KMS-11 (cell line): ENCODE measurements at regions not wholly inside any gene's neighbourhood (a gene's known extent, or its start where the extent isn't known, plus 50 kb on each side); places are given as distances from the start of the nearest gene placed in this dataset.

ENCODE experiments used
- H2AFZ ChIP-seq: fragments of 200-600 bp; sonication (generic); 2 replicates; pipeline ENCODE4 v1.6.1; 2016; ENCODE audit warnings: antibody characterized with exemption, mixed run types, low read depth
- H3K27ac ChIP-seq: fragments of 200-600 bp; sonication (generic); 2 replicates; pipeline ENCODE4 v1.6.1; 2016; ENCODE audit warnings: mild to moderate bottlenecking, mixed run types
- H3K27me3 ChIP-seq: fragments of 200-600 bp; sonication (generic); 2 replicates; pipeline ENCODE4 v1.6.1; 2017; ENCODE audit warnings: mild to moderate bottlenecking, low read depth, mixed run types, moderate library complexity; ENCODE audit not compliant: insufficient read depth
- H3K36me3 ChIP-seq: fragments of 200-600 bp; sonication (generic); 2 replicates; pipeline ENCODE4 v1.6.1; 2017; ENCODE audit warnings: mild to moderate bottlenecking, mixed run types; ENCODE audit not compliant: insufficient read depth
- H3K4me1 ChIP-seq: fragments of 200-600 bp; sonication (generic); 2 replicates; pipeline ENCODE4 v1.6.1; 2016; ENCODE audit warnings: mild to moderate bottlenecking, low read depth, mixed run types; ENCODE audit not compliant: poor library complexity, severe bottlenecking
- H3K4me2 ChIP-seq: fragments of 200-600 bp; sonication (generic); 2 replicates; pipeline ENCODE4 v1.7.0; 2016; ENCODE audit warnings: mild to moderate bottlenecking, mixed run types
- H3K4me3 ChIP-seq: fragments of 200-600 bp; sonication (generic); IDR thresholded peaks from 2 replicates; pipeline ENCODE4 v1.6.1; 2017; ENCODE audit warnings: low read depth, low read length, mixed read lengths; ENCODE audit not compliant: insufficient read depth
- H3K79me2 ChIP-seq: fragments of 200-600 bp; sonication (generic); 2 replicates; pipeline ENCODE4 v1.6.1; 2016; ENCODE audit warnings: low read depth, mixed run types; ENCODE audit not compliant: insufficient read depth
- H3K9ac ChIP-seq: fragments of 200-600 bp; sonication (generic); 2 replicates; pipeline ENCODE4 v1.6.1; 2016; ENCODE audit warnings: mild to moderate bottlenecking, mixed run types
- H4K20me1 ChIP-seq: fragments of 200-600 bp; sonication (generic); 2 replicates; pipeline ENCODE4 v1.6.1; 2016; ENCODE audit warnings: mild to moderate bottlenecking, mixed run types; ENCODE audit not compliant: insufficient read depth
- CTCF ChIP-seq: fragments of 200-600 bp; sonication (generic); conservative IDR thresholded peaks from 2 replicates; pipeline ENCODE4 v1.6.1; 2017; ENCODE audit warnings: low read depth, mild to moderate bottlenecking, antibody characterized with exemption, low read length, moderate library complexity, mixed read lengths

GRCh38 chr2:5905661-5906060 is 213.5 kb downstream of the SOX11 start:
- no peaks in the 10 kb centered on the region for H4K20me1 ChIP-seq
- H3K4me2 ChIP-seq = no peak overlapping the region
- no peaks in the 10 kb centered on the region for H3K36me3 ChIP-seq
- no peak overlapping the region for H3K4me3 ChIP-seq
- TF ChIP-seq CTCF = no peak
- no peaks in the 10 kb centered on the region for H3K27me3 ChIP-seq
- H3K27ac ChIP-seq = no peak overlapping the region
- no peak overlapping the region for H3K9ac ChIP-seq
- H2AFZ ChIP-seq = no peak overlapping the region
- H3K79me2 ChIP-seq = no peaks in the 10 kb centered on the region
- H3K4me1 ChIP-seq = peaks cover 22% of the 10 kb centered on the region

GRCh38 chr2:5908071-5908470 is 215.9 kb downstream of the SOX11 start:
- no peaks in the 10 kb centered on the region for H3K27me3 ChIP-seq
- H4K20me1 ChIP-seq = no peaks in the 10 kb centered on the region
- H3K4me2 ChIP-seq = peak overlapping the region; percentile 47
- H3K9ac ChIP-seq = no peak overlapping the region
- no peak overlapping the region for H3K27ac ChIP-seq
- peaks cover 22% of the 10 kb centered on the region for H3K4me1 ChIP-seq
- H3K79me2 ChIP-seq = no peaks in the 10 kb centered on the region
- no peaks in the 10 kb centered on the region for H3K36me3 ChIP-seq
- no peak overlapping the region for H2AFZ ChIP-seq
- no peak overlapping the region for H3K4me3 ChIP-seq
- no peak for TF ChIP-seq CTCF

DNA sequence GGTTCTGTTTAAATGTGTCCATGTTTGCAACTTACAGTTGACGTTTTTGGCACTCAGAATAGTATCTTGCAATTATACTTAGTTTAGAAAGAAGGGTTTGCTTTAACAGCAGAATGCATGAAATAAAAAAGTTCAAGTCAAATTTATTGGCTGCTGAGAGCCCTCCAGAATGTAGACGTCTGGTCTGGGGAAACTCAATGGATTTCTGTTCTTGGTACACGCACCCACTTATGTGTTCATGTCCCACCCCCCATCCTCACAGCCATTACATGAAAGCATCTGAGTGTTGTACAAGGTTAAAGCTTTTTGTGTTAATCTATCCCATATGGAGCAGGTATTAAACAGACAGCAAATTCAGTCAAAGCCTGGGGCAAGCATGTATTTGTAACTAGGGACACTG is 219.5 kb downstream of the SOX11 start:
- Histone ChIP-seq H3K4me1 (peaks cover 22% of the 10 kb centered on the region), H3K27ac (no peak overlapping the region), H3K4me2 (no peak overlapping the region), H3K79me2 (no peaks in the 10 kb centered on the region), H3K36me3 (no peaks in the 10 kb centered on the region), H3K27me3 (no peaks in the 10 kb centered on the region), H3K9ac (no peak overlapping the region), H3K4me3 (no peak overlapping the region), H2AFZ (no peak overlapping the region), H4K20me1 (no peaks in the 10 kb centered on the region)
- TF ChIP-seq CTCF = no peak

GRCh38 chr2:5913711-5914395 is 221.7 kb downstream of the SOX11 start:
- H3K79me2 ChIP-seq = no peaks in the 10 kb centered on the region
- no peak for TF ChIP-seq CTCF
- H4K20me1 ChIP-seq = no peaks in the 10 kb centered on the region
- no peak overlapping the region for H3K4me2 ChIP-seq
- no peak overlapping the region for H3K4me3 ChIP-seq
- no peaks in the 10 kb centered on the region for H3K36me3 ChIP-seq
- peaks cover 2% of the 10 kb centered on the region for H3K4me1 ChIP-seq
- H2AFZ ChIP-seq = no peak overlapping the region
- no peak overlapping the region for H3K9ac ChIP-seq
- H3K27ac ChIP-seq = no peak overlapping the region
- no peaks in the 10 kb centered on the region for H3K27me3 ChIP-seq
